Mononuclear cell (primary cell): ENCODE measurements at regions not wholly inside any gene's neighbourhood (a gene's known extent, or its start where the extent isn't known, plus 50 kb on each side); places are given as distances from the start of the nearest gene placed in this dataset.

Source experiments
- H3K27me3 ChIP-seq: 2 replicates; pipeline ENCODE4 v1.6.0; 2011; ENCODE audit warnings: low read length, control low read depth; ENCODE audit not compliant: insufficient read depth
- H3K4me1 ChIP-seq: 2 replicates; pipeline ENCODE4 v1.5.1; 2011; ENCODE audit warnings: mild to moderate bottlenecking, low read length, control low read depth; ENCODE audit not compliant: insufficient read depth
- H3K4me3 ChIP-seq: 2 replicates; pipeline ENCODE4 v1.5.1; 2011; ENCODE audit warnings: mild to moderate bottlenecking, low read length, moderate library complexity
- H3K9me3 ChIP-seq: 2 replicates; pipeline ENCODE4 v1.5.1; 2011; ENCODE audit warnings: low read depth, mild to moderate bottlenecking, control low read depth, low read length

DNA sequence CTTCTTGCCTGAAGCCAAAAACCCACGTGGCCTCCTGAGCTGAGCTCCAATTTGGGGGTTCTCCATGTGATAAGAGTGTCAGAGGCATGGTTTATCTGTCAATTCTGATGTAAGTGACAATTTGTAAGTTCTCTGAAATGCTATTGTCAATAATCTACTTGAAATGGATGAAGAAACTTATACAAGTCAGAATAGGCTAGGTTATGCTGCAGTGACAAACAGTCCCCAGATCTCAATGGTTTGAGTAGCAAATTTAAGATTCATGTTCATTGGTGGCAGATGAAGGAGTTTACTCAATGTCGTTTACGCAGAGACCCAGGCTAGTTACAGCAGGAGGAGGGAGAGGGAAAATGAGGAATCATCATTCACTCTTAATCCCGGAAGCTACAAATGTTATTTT is 352.4 kb downstream of the KIF16B start:
- Histone ChIP-seq H3K4me3 (no peak overlapping the region), H3K27me3 (no peaks in the 10 kb centered on the region), H3K9me3 (no peaks in the 10 kb centered on the region), H3K4me1 (no peaks in the 10 kb centered on the region)

DNA sequence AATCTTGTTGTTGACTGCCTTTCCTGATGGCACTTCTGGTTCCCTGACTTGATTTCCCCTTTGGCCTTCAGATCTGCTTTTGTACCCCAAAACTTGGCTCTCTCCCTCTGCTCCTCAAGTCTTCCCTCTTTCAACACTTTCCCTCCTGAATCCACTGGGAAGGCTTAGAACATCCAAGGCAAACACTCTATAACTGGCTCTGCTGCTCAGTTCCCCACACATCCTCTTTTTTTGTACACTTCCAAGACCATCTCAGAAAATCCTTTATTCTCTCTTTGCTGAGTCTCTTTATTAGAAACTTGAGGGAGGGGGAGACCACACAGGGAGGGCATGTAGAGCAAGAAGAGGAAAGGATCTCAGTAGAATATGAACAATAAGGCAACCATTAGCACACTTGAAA is 354.1 kb downstream of the KIF16B start:
- Histone ChIP-seq H3K9me3 (no peaks in the 10 kb centered on the region), H3K4me1 (no peaks in the 10 kb centered on the region), H3K4me3 (no peak overlapping the region), H3K27me3 (no peaks in the 10 kb centered on the region)

DNA sequence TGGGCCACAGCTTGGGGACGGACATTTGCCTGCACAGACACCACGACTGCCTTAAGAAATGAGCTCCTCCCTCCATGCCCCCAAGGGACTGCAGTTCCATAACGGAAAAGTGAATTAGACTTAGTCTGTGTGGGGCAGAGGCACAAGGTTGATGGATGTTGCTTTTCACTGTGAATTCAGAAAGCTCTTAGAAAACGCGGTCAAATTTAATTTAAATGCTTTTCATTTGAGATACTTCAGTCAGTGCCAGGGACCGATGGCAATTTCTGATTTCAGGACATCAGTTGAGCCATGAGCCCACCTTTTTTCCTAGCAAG is 356.4 kb downstream of the KIF16B start:
- Histone ChIP-seq H3K4me1 (no peaks in the 10 kb centered on the region), H3K9me3 (no peaks in the 10 kb centered on the region), H3K27me3 (no peaks in the 10 kb centered on the region), H3K4me3 (no peak overlapping the region)

DNA sequence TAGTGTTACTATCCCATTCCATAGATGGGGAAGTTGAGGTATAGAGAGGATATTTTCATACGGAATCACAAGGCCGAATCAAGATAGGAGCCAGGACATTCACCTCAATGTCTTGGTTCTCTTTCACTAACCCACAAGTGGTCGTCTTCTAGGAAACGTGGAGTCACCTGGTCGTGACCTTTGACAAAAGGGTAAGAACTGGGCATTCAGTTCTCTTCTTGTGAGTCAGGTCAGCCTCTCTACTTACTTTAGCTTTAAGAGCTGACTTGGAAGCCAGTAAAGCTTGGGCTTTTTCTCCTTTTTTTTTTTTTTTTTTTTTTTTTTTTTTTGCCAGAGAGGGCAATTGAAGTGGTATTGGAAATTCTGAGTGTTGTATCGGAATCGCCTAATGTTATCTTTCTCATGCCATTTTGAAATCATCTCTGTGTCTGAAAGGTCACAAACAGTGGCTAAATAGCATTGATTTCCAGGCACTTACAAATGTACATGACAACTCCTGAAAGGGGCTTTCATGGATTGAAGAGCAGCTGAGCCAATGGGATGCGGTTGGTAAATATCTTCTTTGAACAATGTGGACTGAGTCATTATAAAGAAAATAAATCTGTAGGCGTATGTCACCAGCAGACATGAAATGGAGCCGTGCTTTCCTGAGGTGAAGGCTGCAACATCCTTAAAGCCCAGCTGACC is 356.9 kb downstream of the KIF16B start:
- no peaks in the 10 kb centered on the region for H3K4me1 ChIP-seq
- no peaks in the 10 kb centered on the region for H3K27me3 ChIP-seq
- no peak overlapping the region for H3K4me3 ChIP-seq
- no peaks in the 10 kb centered on the region for H3K9me3 ChIP-seq

DNA sequence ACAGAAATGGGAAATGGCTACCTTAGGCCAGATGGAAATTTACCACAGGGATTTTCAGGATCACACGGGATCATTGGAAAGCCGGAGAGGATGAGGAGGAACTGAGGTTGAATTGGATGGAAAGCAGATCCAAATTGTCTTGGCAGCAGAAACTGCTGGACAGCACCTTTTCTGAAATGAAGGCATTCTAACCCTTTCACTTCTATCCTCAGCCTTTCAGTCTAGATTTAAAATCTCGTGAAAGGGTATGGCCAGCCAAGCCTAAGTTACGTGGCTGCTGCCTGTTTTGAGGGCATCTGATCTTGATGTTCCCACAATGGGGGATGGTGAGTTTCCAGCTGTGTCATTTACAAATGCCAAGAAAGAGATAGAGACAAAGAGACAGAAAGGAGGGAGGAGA is 358.2 kb downstream of the KIF16B start:
- Histone ChIP-seq H3K4me3 (no peak overlapping the region), H3K4me1 (no peaks in the 10 kb centered on the region), H3K9me3 (no peaks in the 10 kb centered on the region), H3K27me3 (no peaks in the 10 kb centered on the region)

DNA sequence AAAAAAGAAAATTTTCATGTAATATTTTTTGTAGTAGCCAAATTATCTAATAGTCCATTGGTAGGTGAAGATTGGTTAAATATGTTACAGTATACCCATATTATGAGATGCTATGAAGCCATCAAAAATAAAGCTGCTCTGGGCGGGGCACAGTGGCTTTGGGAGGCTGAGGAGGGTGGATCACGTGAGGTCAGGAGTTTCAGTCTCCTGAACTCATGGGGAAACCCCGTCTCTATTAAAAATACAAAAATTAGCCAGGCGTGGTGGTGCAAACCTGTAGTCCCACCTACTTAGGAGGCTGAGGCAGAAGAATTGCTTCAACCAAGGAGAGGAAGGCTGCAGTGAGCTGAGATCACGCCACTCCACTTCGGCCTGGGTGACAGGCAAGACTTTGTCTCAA is 360.5 kb downstream of the KIF16B start:
- Histone ChIP-seq H3K9me3 (no peaks in the 10 kb centered on the region), H3K27me3 (no peaks in the 10 kb centered on the region), H3K4me1 (no peaks in the 10 kb centered on the region), H3K4me3 (no peak overlapping the region)

DNA sequence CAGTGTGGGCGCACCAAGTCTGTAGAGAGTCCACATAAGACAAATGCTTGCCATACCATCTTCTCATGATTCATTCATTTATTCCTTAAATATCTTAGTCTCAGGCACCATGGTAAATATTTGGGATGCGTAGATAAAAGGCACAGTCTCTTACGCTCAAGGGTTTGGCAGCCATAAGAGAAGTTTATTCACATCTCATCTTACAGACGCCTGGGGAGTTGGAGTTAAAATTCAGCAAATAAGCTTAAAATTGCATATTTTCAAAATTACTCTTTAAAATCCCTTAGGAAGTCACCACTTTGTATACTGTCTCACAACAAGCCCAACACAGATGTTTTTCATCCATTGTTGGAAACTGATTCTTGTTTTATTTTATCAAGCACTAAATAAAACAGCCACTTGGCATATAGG is 363.3 kb downstream of the KIF16B start:
- H3K27me3 ChIP-seq: no peaks in the 10 kb centered on the region
- no peaks in the 10 kb centered on the region for H3K9me3 ChIP-seq
- H3K4me1 ChIP-seq: no peaks in the 10 kb centered on the region
- no peak overlapping the region for H3K4me3 ChIP-seq

DNA sequence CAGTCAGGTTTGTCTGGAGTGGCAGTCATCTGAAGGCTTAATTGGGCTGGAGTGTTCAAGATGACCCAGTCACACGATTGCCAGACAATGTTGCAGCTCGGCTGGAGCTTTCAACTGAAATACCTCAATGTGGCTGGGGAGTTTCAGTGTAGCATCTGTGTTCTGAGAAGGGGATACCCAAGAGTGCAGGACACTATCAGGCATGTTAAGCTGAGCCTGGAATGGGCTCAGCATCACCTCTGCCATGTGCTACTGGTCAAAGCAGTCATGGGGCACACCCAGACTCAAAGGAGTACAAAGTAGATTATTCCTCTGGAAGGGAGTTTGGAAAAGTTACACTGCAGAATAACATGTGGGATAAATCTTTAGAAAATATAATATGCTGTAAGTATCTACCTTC is 363.9 kb downstream of the KIF16B start:
- H3K4me3 ChIP-seq: no peak overlapping the region
- no peaks in the 10 kb centered on the region for H3K9me3 ChIP-seq
- H3K27me3 ChIP-seq: no peaks in the 10 kb centered on the region
- H3K4me1 ChIP-seq: no peaks in the 10 kb centered on the region

DNA sequence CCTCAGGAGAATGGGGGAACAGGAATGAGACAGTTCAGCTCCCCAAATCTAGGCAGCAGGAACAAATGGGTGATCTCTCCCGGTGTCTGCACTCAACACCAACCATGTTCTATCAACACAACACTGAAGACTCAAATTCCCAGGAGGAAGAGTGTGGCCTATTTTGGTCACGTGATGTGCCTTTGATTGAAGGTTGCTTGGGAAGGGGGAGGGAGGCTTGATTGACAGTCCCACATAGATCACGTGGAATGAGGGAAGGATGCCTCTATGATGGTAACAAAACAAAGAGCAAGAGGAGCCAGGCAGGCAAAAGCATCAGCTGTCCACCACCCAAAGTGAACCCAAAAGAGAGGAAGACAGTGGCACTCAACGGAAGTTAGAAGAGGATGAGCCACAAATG is 364.8 kb downstream of the KIF16B start:
- H3K27me3 ChIP-seq: no peaks in the 10 kb centered on the region
- H3K9me3 ChIP-seq: no peaks in the 10 kb centered on the region
- H3K4me1 ChIP-seq: no peaks in the 10 kb centered on the region
- H3K4me3 ChIP-seq: no peak overlapping the region

DNA sequence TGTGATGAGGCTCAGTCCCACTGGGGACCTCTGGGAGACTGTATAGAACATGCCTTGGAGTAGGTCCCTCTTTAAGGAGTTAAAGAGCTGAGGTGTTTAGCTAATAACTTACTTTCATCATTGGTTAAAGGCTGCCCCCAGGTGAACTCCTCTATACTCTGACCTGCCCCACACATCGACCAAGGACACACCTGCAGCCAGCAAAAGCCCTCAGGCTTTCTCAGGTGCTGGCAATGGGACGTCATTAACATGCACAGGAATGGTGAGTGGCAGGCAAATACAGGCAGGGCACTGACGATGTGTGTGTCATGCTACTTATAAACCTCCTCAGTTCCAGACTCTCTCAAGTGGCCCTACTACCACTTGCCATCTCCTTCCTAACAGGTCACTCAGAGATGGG is 366.4 kb downstream of the KIF16B start:
- no peak overlapping the region for H3K4me3 ChIP-seq
- no peaks in the 10 kb centered on the region for H3K27me3 ChIP-seq
- no peaks in the 10 kb centered on the region for H3K4me1 ChIP-seq
- H3K9me3 ChIP-seq: no peaks in the 10 kb centered on the region

DNA sequence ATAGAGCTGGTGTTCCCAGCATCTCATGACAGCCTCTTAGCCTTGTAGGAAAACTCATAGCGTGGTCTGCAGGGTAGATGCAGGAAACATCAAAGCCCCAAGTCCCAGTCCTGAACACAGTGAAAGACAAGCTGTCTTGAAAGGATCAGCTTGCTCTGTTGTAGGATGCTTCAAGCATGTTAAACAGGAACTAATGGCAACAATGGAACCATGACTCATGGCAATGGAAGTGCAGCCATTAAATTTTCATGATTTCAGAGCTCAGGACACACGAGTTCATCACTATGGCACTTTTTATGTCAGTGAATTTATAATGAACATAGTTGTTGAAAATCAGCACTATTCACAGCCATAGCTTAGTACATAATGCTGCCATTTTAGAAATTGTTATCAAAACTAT is 367.7 kb downstream of the KIF16B start:
- H3K9me3 ChIP-seq: no peaks in the 10 kb centered on the region
- H3K4me1 ChIP-seq: no peaks in the 10 kb centered on the region
- H3K4me3 ChIP-seq: no peak overlapping the region
- H3K27me3 ChIP-seq: no peaks in the 10 kb centered on the region

DNA sequence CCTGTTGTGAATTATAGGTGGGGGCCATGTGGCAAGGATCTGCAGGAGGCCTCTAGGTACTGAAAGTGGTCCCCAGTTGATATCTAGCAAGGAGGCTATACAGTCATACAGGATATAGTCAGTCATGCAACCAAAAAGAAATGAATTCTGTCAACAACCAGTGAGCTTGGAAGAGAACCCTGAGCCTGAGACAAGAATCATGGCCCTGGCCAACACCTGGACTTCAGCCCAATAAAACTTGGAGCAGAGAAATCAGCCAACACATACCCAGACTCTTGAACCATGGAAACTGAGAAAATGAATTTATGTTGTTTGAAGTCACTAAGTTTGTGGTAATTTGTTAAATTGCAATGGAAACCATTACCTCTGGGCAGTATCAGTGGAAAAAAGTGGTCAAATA is 370.2 kb downstream of the KIF16B start:
- Histone ChIP-seq H3K27me3 (no peaks in the 10 kb centered on the region), H3K9me3 (no peaks in the 10 kb centered on the region), H3K4me1 (no peaks in the 10 kb centered on the region), H3K4me3 (no peak overlapping the region)

DNA sequence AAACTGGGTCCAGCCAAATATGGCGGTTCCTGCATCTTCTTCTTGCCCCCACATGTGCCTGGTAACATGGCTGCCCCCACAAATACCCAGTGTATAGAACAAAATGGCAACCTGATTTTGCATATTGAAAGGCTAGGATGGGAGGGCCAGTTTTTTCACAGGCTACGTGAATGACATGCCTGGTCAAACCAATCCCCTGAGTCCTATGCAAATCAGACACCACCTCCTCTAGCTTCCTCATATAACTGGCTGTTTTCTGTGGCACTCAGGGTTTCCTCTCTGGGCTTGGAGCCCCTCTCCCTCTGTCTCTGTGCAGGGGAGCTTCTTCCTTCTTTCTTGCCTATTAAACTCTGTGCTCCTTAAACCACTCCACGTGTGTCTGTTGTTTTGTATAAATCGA is 372.1 kb downstream of the KIF16B start:
- Histone ChIP-seq H3K9me3 (no peaks in the 10 kb centered on the region), H3K4me1 (no peaks in the 10 kb centered on the region)

DNA sequence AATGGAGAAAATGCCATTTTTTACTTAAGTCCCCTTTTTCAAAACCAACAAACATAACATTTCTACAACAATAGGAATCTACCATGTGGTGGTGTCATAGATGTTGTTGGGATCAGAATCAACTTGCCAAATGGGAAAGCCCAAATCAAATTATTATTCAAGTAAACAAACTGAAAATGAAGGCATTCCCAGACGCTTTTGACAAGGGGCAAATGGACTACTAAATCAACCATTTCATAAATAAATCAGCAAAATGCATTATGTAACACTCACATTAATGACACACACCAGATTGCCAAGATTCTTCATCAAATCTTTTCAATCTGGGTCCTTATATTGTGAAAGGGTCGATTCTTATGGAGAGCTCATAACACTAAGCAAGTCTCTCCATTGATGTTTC is 375.6 kb downstream of the KIF16B start:
- no peaks in the 10 kb centered on the region for H3K4me1 ChIP-seq
- H3K27me3 ChIP-seq: no peaks in the 10 kb centered on the region

More for the DNA sequence above, 372.1 kb downstream of the KIF16B start:
- Histone ChIP-seq H3K4me3 (no peak overlapping the region), H3K27me3 (no peaks in the 10 kb centered on the region)

DNA sequence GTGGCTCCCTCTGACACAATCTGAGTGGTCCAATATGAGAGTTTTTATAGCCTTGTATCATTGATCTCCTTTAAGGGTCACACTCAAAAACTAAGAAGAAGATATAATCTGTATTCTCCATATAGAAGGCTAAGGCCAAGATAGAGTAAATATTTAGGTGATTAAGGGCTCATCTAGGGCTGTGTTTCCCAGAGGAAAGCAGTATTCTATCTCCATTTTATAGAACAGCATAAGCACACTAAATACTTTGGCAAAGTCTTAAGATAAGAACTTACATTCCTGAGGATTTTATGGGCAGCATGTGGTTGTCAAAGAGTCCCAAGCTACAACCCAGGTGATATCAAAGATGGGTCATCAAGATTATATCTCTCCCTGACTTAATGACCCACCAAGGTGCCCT is 377.6 kb downstream of the KIF16B start:
- Histone ChIP-seq H3K4me3 (no peak overlapping the region), H3K27me3 (no peaks in the 10 kb centered on the region)

More for the DNA sequence above, 375.6 kb downstream of the KIF16B start:
- H3K4me3 ChIP-seq: no peak overlapping the region
- no peaks in the 10 kb centered on the region for H3K9me3 ChIP-seq

DNA sequence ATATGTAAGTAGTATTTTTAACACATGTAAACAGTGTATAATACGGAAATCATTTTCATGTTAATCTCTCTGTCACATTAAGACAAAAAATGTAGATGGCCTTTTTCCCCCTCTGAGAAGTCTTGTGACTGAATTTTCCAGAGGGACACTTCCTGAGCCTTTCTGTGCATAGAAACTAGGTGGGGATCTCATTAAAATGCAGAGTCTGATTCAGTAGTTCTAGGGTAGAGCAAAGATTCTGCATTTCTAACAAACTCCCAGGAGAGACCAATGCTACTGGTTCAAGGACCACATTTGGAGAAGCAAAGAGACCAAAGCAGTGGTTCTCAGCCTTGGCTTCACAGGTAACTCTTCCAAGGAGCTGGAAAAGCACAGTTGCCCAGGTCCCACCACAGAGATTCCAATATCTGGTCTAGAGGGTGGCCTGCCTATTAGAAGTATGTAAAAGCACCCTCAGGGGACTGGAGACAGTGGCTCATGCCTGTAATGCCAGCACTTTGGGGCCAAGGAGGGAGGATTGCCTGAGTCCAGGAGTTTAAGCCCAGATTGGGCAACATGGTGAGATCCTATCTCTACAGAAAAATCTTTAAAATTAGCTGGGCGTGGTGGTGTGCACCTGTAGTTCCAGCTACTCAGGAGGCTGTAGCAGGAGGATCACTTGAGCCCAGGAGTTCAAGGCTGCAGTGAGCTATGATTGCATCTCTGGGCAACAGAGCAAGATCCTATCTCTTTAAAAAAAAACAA is 378.5 kb downstream of the KIF16B start:
- Histone ChIP-seq H3K4me3 (no peak overlapping the region), H3K4me1 (no peaks in the 10 kb centered on the region), H3K27me3 (no peaks in the 10 kb centered on the region), H3K9me3 (no peaks in the 10 kb centered on the region)

More for the DNA sequence above, 377.6 kb downstream of the KIF16B start:
- Histone ChIP-seq H3K9me3 (no peaks in the 10 kb centered on the region), H3K4me1 (no peaks in the 10 kb centered on the region)
